ENCODE measurements at regions not wholly inside any gene's neighbourhood (a gene's known extent, or its start where the extent isn't known, plus 50 kb on each side); places are given as distances from the start of the nearest gene placed in this dataset.

DNA sequence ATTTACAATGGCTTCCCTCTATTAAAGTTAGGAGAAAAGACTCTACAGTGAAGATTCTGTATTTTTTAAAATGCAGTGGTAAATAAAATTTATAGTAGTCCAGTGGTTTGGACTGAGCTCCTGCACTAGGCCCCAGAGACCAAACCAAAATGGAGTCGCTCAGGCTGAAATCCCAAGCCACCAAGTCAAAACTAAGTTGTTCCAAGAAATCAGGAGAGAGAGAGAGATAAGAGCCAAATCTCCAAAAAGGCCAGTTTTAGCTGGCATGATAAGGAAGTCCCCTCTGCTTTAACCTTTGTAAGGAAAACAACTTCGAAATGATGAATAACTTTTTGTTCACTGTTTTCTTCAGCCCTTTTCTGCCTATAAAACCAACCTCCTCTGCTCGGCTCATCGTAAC is 265.9 kb upstream of the KLF14 start:
- TF ChIP-seq, protein P1, sequence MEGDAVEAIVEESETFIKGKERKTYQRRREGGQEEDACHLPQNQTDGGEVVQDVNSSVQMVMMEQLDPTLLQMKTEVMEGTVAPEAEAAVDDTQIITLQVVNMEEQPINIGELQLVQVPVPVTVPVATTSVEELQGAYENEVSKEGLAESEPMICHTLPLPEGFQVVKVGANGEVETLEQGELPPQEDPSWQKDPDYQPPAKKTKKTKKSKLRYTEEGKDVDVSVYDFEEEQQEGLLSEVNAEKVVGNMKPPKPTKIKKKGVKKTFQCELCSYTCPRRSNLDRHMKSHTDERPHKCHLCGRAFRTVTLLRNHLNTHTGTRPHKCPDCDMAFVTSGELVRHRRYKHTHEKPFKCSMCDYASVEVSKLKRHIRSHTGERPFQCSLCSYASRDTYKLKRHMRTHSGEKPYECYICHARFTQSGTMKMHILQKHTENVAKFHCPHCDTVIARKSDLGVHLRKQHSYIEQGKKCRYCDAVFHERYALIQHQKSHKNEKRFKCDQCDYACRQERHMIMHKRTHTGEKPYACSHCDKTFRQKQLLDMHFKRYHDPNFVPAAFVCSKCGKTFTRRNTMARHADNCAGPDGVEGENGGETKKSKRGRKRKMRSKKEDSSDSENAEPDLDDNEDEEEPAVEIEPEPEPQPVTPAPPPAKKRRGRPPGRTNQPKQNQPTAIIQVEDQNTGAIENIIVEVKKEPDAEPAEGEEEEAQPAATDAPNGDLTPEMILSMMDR (conservative IDR thresholded peaks at IDR 0.05 in 1 of 2, IDR thresholded peaks at IDR 0.05 in 1 of 2; ENCODE audit: low read depth in 1 of 2, low read length in 2 of 2): no peak
- TF ChIP-seq EZH2 (IDR thresholded peaks at IDR 0.05; ENCODE audit: low read length, missing control alignments): no peak
